Heart left ventricle (tissue), 13 donors: ENCODE measurements at regions not wholly inside any gene's neighbourhood (a gene's known extent, or its start where the extent isn't known, plus 50 kb on each side); places are given as distances from the start of the nearest gene placed in this dataset.

Experiments used
- POLR2A ChIP-seq, 2 donors: fragments of 450-650 bp; IDR thresholded peaks; one replicate each; pipeline ENCODE4 v1.6.1; 2017; ENCODE audit warnings: antibody characterized with exemption in 2 of 2, mild to moderate bottlenecking in 2 of 2, moderate library complexity in 2 of 2
- TF ChIP-seq, protein P1 (sequence below), 12 donors: fragments of 200-600 bp; sonication (generic) in 4 of 12; IDR thresholded peaks; one replicate each; pipeline versions ENCODE4 v1.5.0 to v1.8.0; 2018 to 2022; ENCODE audit warnings: antibody characterized with exemption in 12 of 12, mild to moderate bottlenecking in 5 of 12
- donor health status: ischemic (EF 13 %, LVEDD 7.1; RV severe dilation, severe dysfunction).
- donor health status: DM: no; HTN: yes; CAD: no.
- donor health status: DM: no; HTN: no; CAD: no.
- donor health status: ischemic (EF 25% LVEDD 6.9; RV normal size, moderate dysfunction).
- donor health status: ischemic (EF 25% LVEDD 5.7; RV mildly dilated, moderate dysfunction).
- donor health status: ischemic (EF 35%, LVEDD 5.7; RV mildly dilated, moderate dysfunction).
- donor health status: nonischemic (EF 11% LVEDD 7.7; RV severe dilation, severe dysfunction).
- donor health status: DM: yes; HTN: yes; CAD: no.
- donor health status: PGD.
- donor health status: ischemic (EF 29% LVEDD 5.4; RV normal size, mild dysfunction).
- donor health status: nonischemic (EF 23%, LVEDD 6.1; RV moderate dilation, normal function).

DNA sequence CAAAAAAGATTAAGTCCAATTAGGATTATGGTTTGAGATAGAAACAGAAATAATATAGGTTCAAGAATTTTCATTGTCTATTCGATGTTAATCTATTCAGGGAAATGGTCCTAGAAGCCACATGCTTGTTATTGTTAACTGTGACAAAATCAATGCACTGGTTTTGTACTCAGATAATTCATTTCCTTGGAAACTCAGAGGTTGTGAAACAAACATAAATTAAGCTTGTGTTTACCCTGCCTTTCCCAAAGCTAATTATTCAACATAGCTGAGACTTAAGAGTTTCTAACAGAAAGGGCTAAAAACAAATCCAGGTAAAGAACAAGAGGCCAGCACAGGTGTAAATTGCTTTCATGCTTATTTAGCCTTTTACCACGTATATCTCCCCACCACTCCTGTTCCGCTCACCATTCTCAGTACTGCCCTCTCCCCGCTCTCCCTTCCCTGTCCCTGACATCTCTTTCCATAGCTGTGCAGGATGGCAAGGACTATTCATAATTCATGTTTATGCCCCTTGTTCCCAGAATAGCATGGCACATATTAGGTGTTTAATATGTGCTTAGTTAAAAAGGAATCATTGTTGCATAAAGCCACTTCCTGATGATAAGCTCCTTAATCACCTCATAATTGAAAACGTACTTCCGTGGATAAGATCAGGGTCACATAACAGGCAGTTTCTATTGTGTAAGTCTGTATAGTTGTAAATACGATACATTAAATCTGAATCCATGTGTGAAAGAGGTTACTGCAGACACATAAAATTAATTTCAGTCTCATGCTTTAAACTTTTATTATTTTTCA, 131.8 kb upstream of the USP15 start:
- no peak for TF ChIP-seq POLR2A (IDR thresholded peaks at IDR 0.05)
- TF ChIP-seq, protein P1, sequence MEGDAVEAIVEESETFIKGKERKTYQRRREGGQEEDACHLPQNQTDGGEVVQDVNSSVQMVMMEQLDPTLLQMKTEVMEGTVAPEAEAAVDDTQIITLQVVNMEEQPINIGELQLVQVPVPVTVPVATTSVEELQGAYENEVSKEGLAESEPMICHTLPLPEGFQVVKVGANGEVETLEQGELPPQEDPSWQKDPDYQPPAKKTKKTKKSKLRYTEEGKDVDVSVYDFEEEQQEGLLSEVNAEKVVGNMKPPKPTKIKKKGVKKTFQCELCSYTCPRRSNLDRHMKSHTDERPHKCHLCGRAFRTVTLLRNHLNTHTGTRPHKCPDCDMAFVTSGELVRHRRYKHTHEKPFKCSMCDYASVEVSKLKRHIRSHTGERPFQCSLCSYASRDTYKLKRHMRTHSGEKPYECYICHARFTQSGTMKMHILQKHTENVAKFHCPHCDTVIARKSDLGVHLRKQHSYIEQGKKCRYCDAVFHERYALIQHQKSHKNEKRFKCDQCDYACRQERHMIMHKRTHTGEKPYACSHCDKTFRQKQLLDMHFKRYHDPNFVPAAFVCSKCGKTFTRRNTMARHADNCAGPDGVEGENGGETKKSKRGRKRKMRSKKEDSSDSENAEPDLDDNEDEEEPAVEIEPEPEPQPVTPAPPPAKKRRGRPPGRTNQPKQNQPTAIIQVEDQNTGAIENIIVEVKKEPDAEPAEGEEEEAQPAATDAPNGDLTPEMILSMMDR (IDR thresholded peaks at IDR 0.05) = no peak
